DOHH2 (cell line): ENCODE measurements at regions not wholly inside any gene's neighbourhood (a gene's known extent, or its start where the extent isn't known, plus 50 kb on each side); places are given as distances from the start of the nearest gene placed in this dataset.

Source experiments
- H3F3A ChIP-seq: fragments of 200-600 bp; sonication (generic), shearing (Covaris generic); 2 replicates; pipeline ENCODE4 v1.6.0; 2016; ENCODE audit warnings: antibody characterized with exemption, mild to moderate bottlenecking; ENCODE audit not compliant: control insufficient read depth, insufficient read depth
- H3K27ac ChIP-seq: fragments of 200-600 bp; sonication (generic); 2 replicates; pipeline ENCODE4 v1.5.1; 2014; ENCODE audit warnings: low read depth, mild to moderate bottlenecking, low read length, moderate library complexity
- H3K27me3 ChIP-seq: fragments of 200-600 bp; sonication (generic); 2 replicates; pipeline ENCODE4 v1.6.1; 2014; ENCODE audit warnings: mild to moderate bottlenecking, low read length, mixed read lengths; ENCODE audit not compliant: control insufficient read depth
- H3K36me3 ChIP-seq: fragments of 200-600 bp; sonication (generic); 2 replicates; pipeline ENCODE4 v1.6.1; 2014; ENCODE audit warnings: mild to moderate bottlenecking, low read length, moderate library complexity, mixed read lengths; ENCODE audit not compliant: control insufficient read depth
- H3K4me1 ChIP-seq: fragments of 200-600 bp; sonication (generic); 2 replicates; pipeline ENCODE4 v1.6.1; 2014; ENCODE audit warnings: mild to moderate bottlenecking, low read length, mixed read lengths; ENCODE audit not compliant: control insufficient read depth
- H3K4me2 ChIP-seq: fragments of 200-600 bp; sonication (generic); 2 replicates; pipeline ENCODE4 v1.6.0; 2014; ENCODE audit warnings: mild to moderate bottlenecking, low read length, moderate library complexity
- H3K4me3 ChIP-seq: fragments of 200-600 bp; sonication (generic); 2 replicates; pipeline ENCODE4 v1.5.1; 2014; ENCODE audit warnings: mild to moderate bottlenecking, low read length, mixed read lengths
- H3K79me2 ChIP-seq: fragments of 200-600 bp; sonication (generic); 2 replicates; pipeline ENCODE4 v1.6.1; 2014; ENCODE audit warnings: mild to moderate bottlenecking, low read length, mixed read lengths; ENCODE audit not compliant: control insufficient read depth
- H3K9me2 ChIP-seq: fragments of 200-600 bp; sonication (generic); replicated peaks from 2 replicates; pipeline ENCODE4 v1.6.1; 2014; ENCODE audit warnings: mild to moderate bottlenecking, low read length, mixed read lengths; ENCODE audit not compliant: control insufficient read depth
- H3K9me3 ChIP-seq: fragments of 200-600 bp; sonication (generic); 2 replicates; pipeline ENCODE4 v1.6.1; 2014; ENCODE audit warnings: antibody characterized with exemption, low read length, mixed read lengths; ENCODE audit not compliant: control insufficient read depth, insufficient read depth
- H4K20me1 ChIP-seq: fragments of 200-600 bp; sonication (generic); 2 replicates; pipeline ENCODE4 v1.6.0; 2014; ENCODE audit warnings: low read depth, mild to moderate bottlenecking, antibody characterized with exemption, low read length, moderate library complexity; ENCODE audit not compliant: control insufficient read depth, insufficient read depth
- EZH2phosphoT487 ChIP-seq: fragments of 200-600 bp; sonication (generic); IDR thresholded peaks from 2 replicates; pipeline ENCODE4 v1.6.1; 2017; ENCODE audit warnings: borderline replicate concordance, mild to moderate bottlenecking, antibody characterized with exemption, low read length, moderate library complexity, mixed read lengths
- TF ChIP-seq, protein P1 (sequence below): fragments of 200-600 bp; sonication (generic); IDR thresholded peaks from one replicate; pipeline ENCODE4 v1.5.1; 2014; ENCODE audit warnings: antibody characterized with exemption, mild to moderate bottlenecking, low read depth, low read length; ENCODE audit not compliant: poor library complexity, severe bottlenecking

DNA sequence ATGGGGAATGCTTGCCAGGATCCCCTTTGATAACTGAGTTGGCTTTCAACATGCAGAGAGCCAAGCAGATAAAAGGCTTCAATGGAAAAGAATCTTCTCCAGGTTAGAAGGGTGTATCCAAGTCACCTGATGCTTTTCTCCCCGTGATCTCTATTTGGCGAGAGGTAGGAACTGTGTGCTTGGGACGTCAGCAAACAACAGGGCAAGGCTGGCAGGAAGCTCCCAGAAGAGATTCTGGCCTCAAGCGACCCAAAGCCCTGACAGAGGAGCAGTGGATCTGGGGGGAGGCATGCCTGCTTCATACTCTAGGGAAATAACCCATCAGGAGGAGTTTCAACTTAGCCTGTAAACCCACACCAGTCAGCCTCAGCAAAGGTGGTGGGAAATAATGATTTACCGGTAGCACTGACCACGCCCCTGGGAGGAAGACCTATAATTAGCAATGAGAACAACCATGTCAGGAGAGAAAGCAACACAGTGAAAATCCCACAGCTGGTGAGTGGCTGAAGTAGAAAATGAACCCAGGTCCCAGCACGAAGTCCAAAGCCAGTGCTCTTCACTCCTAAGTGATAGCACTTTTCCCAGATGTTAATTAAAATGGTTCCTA lies 76.3 kb upstream of the SEC11C start:
- H4K20me1 ChIP-seq = no peaks in the 10 kb centered on the region
- H3K27ac ChIP-seq = no peak overlapping the region
- H3K27me3 ChIP-seq = peaks cover 17% of the 10 kb centered on the region
- H3K79me2 ChIP-seq = no peaks in the 10 kb centered on the region
- no peak overlapping the region for H3K4me2 ChIP-seq
- no peaks in the 10 kb centered on the region for H3K36me3 ChIP-seq
- peaks cover 5% of the 10 kb centered on the region for H3K4me1 ChIP-seq
- H3K9me3 ChIP-seq = no peaks in the 10 kb centered on the region
- no peak for TF ChIP-seq EZH2phosphoT487
- no peaks in the 10 kb centered on the region for H3K9me2 ChIP-seq
- H3K4me3 ChIP-seq = no peak overlapping the region
- no peaks in the 10 kb centered on the region for H3F3A ChIP-seq

DNA sequence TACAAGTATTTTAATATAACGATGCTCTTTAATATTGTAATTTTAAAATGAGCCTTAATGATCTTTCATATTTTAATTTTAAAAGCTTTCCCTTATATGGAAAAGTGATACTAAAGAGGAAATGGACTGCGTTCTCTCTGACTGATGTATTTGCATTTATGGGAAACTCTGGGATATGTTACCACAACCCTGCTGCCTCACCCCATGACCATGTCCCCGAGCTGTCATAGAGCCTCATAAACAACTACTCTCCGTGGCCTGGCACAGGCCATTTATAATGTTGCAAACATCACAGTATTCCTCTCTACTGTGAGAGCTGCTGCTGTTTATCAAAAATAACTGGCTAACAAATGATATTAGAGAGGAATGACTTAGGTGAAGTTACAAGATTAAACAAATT lies 75.8 kb upstream of the SEC11C start:
- H3F3A ChIP-seq = no peaks in the 10 kb centered on the region
- H3K27ac ChIP-seq = no peak overlapping the region
- H3K79me2 ChIP-seq = no peaks in the 10 kb centered on the region
- no peaks in the 10 kb centered on the region for H3K9me3 ChIP-seq
- H3K4me1 ChIP-seq = peaks cover 5% of the 10 kb centered on the region
- no peaks in the 10 kb centered on the region for H4K20me1 ChIP-seq
- no peaks in the 10 kb centered on the region for H3K9me2 ChIP-seq
- TF ChIP-seq, protein P1, sequence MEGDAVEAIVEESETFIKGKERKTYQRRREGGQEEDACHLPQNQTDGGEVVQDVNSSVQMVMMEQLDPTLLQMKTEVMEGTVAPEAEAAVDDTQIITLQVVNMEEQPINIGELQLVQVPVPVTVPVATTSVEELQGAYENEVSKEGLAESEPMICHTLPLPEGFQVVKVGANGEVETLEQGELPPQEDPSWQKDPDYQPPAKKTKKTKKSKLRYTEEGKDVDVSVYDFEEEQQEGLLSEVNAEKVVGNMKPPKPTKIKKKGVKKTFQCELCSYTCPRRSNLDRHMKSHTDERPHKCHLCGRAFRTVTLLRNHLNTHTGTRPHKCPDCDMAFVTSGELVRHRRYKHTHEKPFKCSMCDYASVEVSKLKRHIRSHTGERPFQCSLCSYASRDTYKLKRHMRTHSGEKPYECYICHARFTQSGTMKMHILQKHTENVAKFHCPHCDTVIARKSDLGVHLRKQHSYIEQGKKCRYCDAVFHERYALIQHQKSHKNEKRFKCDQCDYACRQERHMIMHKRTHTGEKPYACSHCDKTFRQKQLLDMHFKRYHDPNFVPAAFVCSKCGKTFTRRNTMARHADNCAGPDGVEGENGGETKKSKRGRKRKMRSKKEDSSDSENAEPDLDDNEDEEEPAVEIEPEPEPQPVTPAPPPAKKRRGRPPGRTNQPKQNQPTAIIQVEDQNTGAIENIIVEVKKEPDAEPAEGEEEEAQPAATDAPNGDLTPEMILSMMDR = no peak
- TF ChIP-seq EZH2phosphoT487 = no peak
- no peaks in the 10 kb centered on the region for H3K36me3 ChIP-seq
- no peak overlapping the region for H3K4me2 ChIP-seq
- H3K4me3 ChIP-seq = no peak overlapping the region
- peaks cover 17% of the 10 kb centered on the region for H3K27me3 ChIP-seq

DNA sequence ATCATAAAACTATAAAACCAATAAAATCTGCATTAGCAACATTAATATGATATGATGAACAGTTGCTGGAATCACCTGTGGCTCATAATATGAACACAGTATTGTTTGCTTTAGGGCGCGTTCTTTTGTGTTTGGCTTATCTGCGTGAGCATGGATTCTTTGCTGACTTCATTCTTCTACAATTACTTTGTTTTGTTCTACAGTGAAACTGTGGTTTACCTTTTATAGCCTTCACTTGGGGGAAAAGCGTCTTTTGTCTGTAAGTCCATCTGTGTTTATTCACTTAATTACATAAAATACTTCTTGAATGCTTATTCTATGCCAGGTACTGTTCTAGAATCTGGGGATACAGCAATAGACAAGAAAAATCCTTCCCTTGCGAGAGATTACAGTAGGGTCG lies 74.0 kb upstream of the SEC11C start:
- H3K9me2 ChIP-seq = no peaks in the 10 kb centered on the region
- H3K4me1 ChIP-seq = peaks cover 5% of the 10 kb centered on the region
- H3K27me3 ChIP-seq = peaks cover 17% of the 10 kb centered on the region
- no peaks in the 10 kb centered on the region for H3K79me2 ChIP-seq
- no peaks in the 10 kb centered on the region for H3K36me3 ChIP-seq
- no peak for TF ChIP-seq EZH2phosphoT487
- TF ChIP-seq, protein P1 = no peak
- no peak overlapping the region for H3K4me2 ChIP-seq
- no peaks in the 10 kb centered on the region for H4K20me1 ChIP-seq
- no peak overlapping the region for H3K27ac ChIP-seq
- no peaks in the 10 kb centered on the region for H3F3A ChIP-seq
- H3K4me3 ChIP-seq = no peak overlapping the region
- H3K9me3 ChIP-seq = no peaks in the 10 kb centered on the region

DNA sequence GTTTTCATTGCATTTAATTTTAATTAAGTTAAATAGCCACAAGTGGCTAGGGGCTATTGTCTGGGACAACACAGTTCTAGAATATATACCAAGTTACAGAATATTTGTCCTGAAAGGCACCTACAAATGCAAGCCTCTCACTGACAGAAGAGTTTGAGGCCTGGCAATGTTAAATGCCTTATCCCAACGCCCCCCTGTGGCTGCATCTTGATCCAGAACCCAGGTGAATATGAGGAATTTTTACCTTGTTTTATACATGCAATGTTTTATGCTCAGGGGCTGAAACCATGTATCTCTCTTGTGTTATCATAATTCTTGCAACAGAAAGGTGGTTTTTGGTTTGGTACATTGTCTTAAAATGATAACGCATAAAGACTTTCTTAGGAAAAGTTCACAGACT lies 71.8 kb upstream of the SEC11C start:
- no peaks in the 10 kb centered on the region for H3K9me3 ChIP-seq
- no peaks in the 10 kb centered on the region for H3K9me2 ChIP-seq
- peaks cover 8% of the 10 kb centered on the region for H3K27me3 ChIP-seq
- H3K79me2 ChIP-seq = no peaks in the 10 kb centered on the region
- H3F3A ChIP-seq = no peaks in the 10 kb centered on the region
- no peaks in the 10 kb centered on the region for H4K20me1 ChIP-seq
- no peak overlapping the region for H3K4me2 ChIP-seq
- H3K4me3 ChIP-seq = no peak overlapping the region
- TF ChIP-seq, protein P1 = peak; percentile 59
- no peak for TF ChIP-seq EZH2phosphoT487
- H3K4me1 ChIP-seq = peaks cover 9% of the 10 kb centered on the region
- H3K27ac ChIP-seq = no peak overlapping the region
- H3K36me3 ChIP-seq = no peaks in the 10 kb centered on the region
